ENCODE measurements at regions not wholly inside any gene's neighbourhood (a gene's known extent, or its start where the extent isn't known, plus 50 kb on each side); places are given as distances from the start of the nearest gene placed in this dataset.
"Not testable (repeated sequence)": the region's sequence is repeated elsewhere in the genome, so short reads cannot be mapped to it uniquely, and the experiment has no call there.

DNA sequence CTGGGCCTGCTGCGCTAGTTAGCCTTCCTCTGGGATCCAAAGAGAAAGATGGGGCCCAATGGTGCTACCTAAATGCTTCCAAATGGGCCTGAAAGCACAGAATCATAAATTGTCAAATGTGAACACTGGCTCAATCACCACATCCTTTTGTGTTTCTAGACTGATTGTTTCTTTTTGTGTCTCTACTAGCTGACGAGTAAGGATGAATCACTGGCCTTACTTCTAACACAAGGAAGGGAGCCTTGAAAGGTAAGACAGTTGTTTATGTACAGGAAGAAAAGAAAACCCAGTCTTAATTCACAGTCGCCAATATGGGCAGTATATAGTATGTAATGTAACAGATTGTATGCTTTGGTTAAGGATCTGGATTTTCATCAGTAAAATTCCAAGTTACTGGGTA, 89.5 kb downstream of the ZNF92 start:
- TF ChIP-seq, protein P1, sequence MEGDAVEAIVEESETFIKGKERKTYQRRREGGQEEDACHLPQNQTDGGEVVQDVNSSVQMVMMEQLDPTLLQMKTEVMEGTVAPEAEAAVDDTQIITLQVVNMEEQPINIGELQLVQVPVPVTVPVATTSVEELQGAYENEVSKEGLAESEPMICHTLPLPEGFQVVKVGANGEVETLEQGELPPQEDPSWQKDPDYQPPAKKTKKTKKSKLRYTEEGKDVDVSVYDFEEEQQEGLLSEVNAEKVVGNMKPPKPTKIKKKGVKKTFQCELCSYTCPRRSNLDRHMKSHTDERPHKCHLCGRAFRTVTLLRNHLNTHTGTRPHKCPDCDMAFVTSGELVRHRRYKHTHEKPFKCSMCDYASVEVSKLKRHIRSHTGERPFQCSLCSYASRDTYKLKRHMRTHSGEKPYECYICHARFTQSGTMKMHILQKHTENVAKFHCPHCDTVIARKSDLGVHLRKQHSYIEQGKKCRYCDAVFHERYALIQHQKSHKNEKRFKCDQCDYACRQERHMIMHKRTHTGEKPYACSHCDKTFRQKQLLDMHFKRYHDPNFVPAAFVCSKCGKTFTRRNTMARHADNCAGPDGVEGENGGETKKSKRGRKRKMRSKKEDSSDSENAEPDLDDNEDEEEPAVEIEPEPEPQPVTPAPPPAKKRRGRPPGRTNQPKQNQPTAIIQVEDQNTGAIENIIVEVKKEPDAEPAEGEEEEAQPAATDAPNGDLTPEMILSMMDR (IDR thresholded peaks at IDR 0.05): no peak
- no peak for TF ChIP-seq POLR2A (IDR thresholded peaks at IDR 0.05)
- WGBS, 2 donors: 85 to 90% methylated on average over 3 of the region's 3 CpGs
- intact Hi-C loops (cut with DNase I; ENCODE audit: low total_unique reads): no loop called here

DNA sequence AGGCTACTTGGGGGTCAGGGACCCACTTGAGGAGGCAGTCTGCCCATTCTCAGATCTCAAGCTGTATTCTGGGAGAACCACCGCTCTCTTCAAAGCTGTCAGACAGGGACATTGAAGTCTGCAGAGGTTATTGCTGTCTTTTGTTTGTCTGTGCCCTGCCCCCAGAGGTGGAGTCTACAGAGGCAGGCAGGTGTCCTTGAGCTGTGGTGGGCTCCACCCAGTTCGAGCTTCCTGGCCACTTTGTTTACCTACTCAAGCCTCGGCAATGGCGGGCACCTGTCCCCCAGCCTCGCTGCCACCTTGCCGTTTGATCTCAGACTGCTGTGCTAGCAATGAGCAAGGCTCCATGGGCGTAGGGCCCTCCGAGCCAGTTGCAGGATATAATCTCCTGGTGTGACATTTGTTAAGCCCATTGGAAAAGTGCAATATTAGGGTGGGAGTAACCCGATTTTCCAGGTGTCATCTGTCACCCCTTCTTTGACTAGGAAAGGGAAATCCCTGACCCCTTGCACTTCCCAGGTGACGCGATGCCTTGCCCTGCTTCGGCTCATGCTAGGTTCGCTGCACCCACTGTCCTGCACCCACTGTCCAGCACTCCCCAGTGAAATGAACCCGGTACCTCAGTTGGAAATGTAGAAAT, 96.4 kb downstream of the ZNF92 start:
- intact Hi-C loops (cut with DNase I; ENCODE audit: low total_unique reads); H3K4me3 ChIP-seq (ENCODE audit: low read depth, poor library complexity, severe bottlenecking); DNase-seq (ENCODE audit: low spot score in 2 of 2): not testable (repeated sequence)
- 84 to 85% methylated on average over 14 of the region's 14 CpGs for WGBS, 2 donors

More for the DNA sequence above, 89.5 kb downstream of the ZNF92 start:
- no peak overlapping the region for H3K4me3 ChIP-seq (ENCODE audit: low read depth, poor library complexity, severe bottlenecking)
- no peak for DNase-seq (ENCODE audit: low spot score in 2 of 2)

DNA sequence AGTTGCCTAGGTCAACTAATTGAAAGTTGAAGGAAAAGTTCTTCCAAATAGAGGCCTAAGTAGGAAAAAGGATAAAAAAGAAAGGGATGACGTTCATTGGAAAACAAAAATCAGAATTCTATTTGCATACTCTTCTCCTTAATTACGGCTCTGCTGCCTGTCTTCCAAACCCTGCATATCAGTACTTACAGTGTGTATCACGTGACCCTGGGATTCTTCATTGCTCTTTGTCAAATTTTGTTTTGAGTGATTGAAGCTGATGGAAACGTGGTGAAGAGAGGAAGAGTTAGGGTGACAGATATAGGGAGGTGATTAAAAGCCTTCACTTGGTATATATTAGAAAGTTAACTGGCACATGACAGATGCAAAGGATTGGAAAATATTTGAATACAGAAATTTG, 97.9 kb downstream of the ZNF92 start:
- DNase-seq (ENCODE audit: low spot score in 2 of 2): no peak
- TF ChIP-seq, protein P1 (IDR thresholded peaks at IDR 0.05): no peak
- no peak overlapping the region for H3K4me3 ChIP-seq (ENCODE audit: low read depth, poor library complexity, severe bottlenecking)
- whole genome bisulfite sequencing, 2 donors: 70 to 76% methylated on average over 4 of the region's 4 CpGs
- intact Hi-C loops (cut with DNase I; ENCODE audit: low total_unique reads): no loop called here

DNA sequence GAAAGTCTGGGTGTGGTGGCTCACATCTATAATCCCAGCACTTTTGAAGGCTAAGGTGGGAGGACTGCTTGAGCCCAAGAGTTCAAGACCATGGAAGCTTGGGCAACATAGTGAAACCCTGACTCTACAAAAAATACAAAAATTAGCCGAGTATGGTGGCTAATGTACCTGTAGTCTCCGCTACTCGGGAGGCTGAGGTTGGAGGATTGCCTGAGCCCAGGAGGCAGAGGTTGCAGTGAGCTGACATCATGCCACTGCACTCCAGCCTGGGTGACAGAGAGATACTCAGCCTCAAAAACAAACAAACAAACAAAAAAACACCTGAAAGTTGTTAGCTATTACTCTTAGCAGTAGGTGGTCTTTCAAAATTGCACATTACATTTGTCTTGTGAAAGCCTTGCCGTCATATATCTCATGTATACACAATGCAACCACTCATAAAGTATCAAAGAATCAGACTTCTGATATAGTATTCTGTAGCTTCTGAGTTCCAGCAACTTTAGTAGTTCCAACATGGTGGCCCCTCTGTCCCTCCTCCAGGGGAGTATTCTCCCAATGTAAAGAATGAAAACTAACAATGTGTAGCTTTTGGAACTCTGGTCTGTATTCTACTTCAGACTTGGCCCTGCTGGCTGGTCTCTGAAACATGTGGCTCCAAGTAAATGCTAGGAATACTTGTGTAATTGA, 101.5 kb downstream of the ZNF92 start:
- DNase-seq (ENCODE audit: low spot score in 2 of 2): no peak
- H3K4me3 ChIP-seq (ENCODE audit: low read depth, poor library complexity, severe bottlenecking): no peak overlapping the region
- 89 to 93% methylated on average over 4 of the region's 4 CpGs for WGBS, 2 donors
- TF ChIP-seq, protein P1 (IDR thresholded peaks at IDR 0.05): no peak
- TF ChIP-seq POLR2A (IDR thresholded peaks at IDR 0.05): no peak
- intact Hi-C loops (cut with DNase I; ENCODE audit: low total_unique reads): no loop called here

DNA sequence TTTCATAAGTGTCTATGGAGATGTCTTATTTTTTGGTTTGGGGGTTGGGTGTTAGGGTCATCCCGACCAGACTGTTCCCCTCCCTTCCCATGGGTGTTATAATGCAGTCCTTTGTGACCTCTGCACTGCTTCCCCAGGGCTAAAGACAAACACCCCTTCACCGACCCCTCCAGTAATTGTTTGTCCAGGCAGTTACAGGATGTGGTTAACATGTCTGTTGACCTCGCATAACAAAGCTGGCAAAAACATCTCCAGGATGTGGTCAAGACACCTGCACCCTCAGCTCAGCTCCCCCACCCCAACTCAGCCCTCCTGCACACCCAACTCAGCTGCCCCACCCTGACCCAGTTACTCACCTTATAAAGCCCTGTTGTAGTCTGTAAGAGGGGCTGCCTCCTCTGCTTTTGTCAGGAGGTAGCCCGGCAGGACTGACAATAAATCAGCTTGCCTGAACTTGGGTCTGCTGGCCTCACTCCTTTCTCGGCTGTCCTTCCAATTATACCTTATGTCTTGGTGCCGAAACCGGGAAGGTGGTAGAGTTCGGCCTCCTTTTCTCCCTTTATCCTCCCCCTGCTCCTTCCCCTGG, 102.2 kb downstream of the ZNF92 start:
- 58 to 61% methylated on average over 8 of the region's 8 CpGs for WGBS, 2 donors
- TF ChIP-seq POLR2A (IDR thresholded peaks at IDR 0.05): no peak
- TF ChIP-seq, protein P1 (IDR thresholded peaks at IDR 0.05): no peak
- no peak overlapping the region for H3K4me3 ChIP-seq (ENCODE audit: low read depth, poor library complexity, severe bottlenecking)
- DNase-seq (ENCODE audit: low spot score in 2 of 2): no peak
- intact Hi-C loops (cut with DNase I; ENCODE audit: low total_unique reads): no loop called here

DNA sequence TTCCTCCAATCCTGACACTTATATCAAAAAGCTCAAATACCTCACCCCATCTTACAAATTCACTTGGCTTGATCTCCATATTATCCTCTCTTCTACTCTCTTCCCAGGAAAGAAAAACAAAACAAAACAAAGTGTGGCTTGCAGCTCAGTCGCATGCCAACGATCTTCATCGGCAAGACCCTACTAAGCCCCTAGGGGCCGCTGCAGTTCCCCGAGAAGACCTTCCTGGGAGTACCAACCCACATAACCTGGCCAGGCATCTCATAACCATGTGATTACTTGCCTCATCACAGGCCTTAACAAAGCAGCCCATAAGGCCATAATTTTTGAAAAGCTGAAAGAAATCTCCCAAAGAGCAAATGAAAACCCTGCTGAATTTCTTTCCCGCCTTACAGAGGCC, 103.7 kb downstream of the ZNF92 start:
- H3K4me3 ChIP-seq (ENCODE audit: low read depth, poor library complexity, severe bottlenecking): no peak overlapping the region
- no peak for DNase-seq (ENCODE audit: low spot score in 2 of 2)
- TF ChIP-seq POLR2A (IDR thresholded peaks at IDR 0.05): no peak
- TF ChIP-seq, protein P1 (IDR thresholded peaks at IDR 0.05): no peak
- intact Hi-C loops (cut with DNase I; ENCODE audit: low total_unique reads): no loop called here
- 58 to 65% methylated on average over 6 of the region's 6 CpGs for WGBS, 2 donors

All from lower leg skin (tissue), 4 donors.